HG02884 (cell line): ENCODE measurements at regions not wholly inside any gene's neighbourhood (a gene's known extent, or its start where the extent isn't known, plus 50 kb on each side); places are given as distances from the start of the nearest gene placed in this dataset.
"Not testable (repeated sequence)": the region's sequence is repeated elsewhere in the genome, so short reads cannot be mapped to it uniquely, and the experiment has no call there.

ENCODE experiments used
- ATAC-seq: cut with Tn5 transposase; IDR thresholded peaks from one replicate; pipeline ENCODE4 v1.9.1; 2021; ENCODE audit warnings: mild to moderate bottlenecking, moderate library complexity; ENCODE audit not compliant: unreplicated experiment

DNA sequence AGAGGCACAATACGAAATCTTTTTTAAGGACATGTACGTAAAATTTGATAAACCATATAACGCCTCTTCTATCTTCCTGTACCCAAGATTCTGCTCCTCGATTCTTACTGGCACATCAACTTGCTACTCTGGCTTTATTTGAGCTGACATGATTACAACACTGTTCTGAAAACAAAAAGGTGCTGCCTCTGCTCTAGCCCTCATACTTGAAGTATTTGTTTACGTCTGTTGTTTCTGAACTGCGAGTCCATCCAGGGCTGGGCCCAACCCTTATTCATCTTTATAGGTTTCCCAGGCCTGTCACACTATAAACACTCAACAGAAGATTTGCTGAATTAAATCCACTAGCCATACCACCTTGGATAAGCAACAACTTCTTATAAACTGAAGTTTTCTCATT is 96.2 kb upstream of the SVIL start:
- no peak for ATAC-seq

DNA sequence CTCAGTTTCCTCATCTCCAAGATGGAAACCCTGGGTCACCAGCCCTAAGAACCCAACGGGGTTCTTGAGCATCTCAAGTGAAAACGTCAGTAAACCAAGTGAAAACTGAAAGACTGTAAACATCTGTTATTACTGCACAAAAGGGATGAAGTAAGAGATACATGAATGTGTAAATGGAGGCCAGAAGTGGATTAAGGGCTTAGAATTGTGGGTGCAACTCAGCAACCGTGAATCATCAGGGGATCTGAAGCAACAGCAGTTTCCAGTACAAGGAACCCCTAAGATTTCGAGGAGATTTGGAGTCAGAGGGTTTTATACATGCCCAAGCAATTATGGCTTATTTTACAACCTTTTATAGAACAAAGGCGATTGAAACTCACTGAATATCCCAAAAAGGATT is 95.7 kb upstream of the SVIL start:
- no peak for ATAC-seq

DNA sequence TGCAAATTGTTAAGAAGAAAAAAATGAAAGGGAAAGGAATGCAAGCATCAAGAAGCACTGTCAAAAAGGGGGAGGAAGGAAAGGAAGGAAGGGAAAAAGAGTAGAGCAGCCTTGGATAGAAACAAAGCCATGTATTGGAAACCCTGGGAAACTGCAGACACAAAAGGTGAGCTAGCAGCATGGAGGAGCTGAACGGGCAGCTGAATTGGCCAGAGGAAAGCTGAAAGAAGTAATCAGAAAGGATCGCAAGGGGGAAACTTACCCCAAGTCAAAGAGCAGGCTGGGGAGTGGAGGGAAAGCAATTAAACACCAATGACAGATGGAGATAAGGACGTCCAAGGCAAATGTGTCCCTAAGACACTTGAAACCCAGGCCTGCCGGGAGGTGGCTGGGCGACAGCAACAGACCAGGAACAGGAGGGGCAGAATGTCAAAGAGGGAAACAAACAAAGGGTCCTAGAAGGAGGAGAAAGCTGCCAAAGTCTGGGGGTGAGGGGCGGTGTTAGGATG is 93.8 kb upstream of the SVIL start:
- no peak for ATAC-seq

DNA sequence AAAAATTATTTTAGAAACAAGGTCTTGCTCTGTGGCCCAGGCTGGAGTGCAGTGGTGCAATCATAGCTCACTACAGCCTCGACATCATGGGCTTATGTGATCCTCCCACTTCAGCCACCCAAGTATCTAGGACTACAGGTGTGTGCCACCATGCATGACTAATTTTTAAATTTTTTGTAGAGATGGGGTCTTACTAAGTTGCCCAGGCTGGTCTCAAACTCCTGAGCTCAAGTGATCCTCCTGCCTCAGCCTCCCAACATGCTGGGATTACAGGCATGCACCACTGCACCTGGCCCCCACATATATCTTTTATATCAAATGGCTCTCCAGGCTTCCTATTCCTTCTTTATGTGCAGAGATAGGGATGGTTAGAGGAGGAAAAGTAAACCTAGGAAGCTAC is 91.2 kb upstream of the SVIL start:
- not testable (repeated sequence) for ATAC-seq

DNA sequence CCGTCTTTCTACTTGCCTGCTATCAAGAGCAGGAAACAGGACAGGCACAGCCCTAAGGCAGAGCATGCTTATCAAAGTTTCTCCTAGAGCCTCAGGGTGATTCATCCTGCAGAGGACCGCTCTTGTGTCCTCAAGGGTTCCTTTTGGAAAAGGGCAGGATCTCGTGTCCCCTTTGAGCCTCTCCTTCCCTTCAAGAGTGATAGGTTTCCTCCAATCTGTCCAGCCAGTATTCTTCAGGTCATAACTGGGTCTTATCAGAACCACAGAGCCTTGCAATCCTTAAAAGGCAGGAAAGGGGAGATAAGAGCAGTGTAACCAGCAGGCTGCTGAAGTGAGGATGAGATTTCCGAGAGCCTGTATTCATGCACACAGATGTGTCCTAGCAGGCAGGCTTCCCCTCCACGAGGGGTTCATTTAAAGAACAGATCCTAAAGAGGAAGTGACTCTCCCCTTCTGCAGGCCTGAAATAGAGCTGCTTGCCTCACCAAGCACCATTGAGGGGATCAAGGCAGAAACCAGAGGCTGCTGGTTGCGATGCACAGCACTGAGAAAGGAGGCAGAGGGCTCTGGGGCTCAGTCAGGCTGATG is 90.5 kb upstream of the SVIL start:
- no peak for ATAC-seq

DNA sequence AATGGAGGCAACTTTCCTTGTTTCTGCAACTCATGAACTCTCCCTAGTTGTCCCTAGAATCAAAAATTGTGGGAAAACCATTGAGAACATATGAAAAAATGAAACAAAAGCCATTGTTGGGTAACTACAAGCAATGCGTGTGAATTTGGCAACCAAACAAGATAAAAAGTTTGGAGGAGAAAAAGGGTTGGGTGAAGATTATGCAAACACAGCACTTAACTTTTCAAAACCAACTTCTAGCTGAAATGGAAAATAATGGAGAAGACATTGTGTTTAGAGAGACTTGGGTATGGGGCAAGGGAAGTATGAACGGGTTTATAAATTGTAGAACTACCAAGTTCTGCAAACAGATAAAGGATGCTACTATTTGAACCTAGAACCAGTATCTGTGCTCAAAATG is 89.0 kb upstream of the SVIL start:
- ATAC-seq, result no peak

DNA sequence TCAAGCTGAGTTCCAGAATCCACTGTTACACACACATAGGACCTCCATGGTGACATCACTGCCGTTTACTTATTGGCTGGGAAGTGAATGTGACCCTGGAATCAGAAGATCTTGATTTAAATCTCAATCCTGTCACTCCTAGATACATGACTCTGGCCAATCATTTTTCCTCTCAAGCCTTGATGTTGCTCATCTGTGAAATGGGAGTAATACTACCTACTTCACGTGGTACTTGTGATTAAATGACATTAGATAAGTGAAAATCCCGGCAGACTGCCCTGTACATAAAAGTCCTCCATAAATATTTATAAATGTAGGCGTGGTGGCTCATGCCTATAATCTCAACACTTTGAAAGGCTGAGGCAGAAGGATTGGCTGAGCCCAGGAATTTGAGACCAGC is 88.0 kb upstream of the SVIL start:
- no peak for ATAC-seq

DNA sequence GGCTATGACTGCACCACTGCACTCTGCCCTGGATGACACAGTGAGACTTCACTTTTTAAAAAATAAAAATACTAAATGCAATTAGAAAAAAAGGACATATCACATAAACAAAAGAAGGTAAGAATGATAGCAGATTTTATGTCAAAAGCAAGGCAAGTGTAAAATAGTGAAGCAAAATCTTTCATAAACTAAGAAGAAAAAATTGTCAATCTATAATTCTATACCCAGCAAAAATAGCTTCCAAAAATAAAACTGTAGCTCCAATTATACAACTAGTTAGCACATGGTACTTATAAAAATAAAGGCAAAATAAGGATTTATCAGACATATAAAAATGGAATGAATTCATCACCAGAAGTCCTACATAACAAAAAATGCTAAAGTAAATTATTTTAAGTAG is 85.4 kb upstream of the SVIL start:
- no peak for ATAC-seq

DNA sequence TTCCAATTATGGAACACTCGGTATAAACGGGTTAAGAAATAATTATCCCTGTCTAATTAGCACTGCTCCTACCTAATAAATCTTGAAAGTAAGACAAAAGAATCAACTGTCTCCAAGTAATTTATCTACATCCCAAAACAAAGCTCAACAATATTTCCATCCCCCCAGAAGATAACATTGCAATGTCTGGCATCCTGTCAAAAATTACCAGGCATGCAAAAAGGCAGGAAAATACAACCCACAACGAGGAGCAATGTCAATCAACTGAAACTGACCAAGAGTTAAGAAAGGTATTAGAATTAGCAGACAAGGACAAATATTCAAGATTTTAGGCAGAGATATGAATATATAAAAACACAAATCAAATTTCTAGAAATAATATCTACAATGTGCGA is 84.5 kb upstream of the SVIL start:
- ATAC-seq, result no peak

DNA sequence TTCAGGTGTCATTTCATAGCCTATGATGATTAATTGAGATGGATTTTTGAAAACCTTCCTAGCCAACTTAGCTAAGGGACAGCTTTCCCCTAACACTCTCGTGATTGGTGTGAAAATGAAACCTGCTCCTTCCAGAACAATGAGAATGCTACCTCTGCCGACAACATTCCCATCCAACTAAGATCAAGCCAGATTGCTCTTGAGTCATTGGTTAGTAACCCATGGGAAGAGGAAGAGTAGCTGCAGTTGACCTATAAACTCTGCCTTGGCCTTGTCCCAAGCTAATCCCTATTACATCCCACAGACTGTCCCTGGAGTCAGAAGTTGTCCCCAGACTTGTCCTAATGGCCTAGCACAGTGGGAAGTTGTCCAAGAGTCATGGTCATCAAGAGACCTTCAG is 80.5 kb upstream of the SVIL start:
- no peak for ATAC-seq

DNA sequence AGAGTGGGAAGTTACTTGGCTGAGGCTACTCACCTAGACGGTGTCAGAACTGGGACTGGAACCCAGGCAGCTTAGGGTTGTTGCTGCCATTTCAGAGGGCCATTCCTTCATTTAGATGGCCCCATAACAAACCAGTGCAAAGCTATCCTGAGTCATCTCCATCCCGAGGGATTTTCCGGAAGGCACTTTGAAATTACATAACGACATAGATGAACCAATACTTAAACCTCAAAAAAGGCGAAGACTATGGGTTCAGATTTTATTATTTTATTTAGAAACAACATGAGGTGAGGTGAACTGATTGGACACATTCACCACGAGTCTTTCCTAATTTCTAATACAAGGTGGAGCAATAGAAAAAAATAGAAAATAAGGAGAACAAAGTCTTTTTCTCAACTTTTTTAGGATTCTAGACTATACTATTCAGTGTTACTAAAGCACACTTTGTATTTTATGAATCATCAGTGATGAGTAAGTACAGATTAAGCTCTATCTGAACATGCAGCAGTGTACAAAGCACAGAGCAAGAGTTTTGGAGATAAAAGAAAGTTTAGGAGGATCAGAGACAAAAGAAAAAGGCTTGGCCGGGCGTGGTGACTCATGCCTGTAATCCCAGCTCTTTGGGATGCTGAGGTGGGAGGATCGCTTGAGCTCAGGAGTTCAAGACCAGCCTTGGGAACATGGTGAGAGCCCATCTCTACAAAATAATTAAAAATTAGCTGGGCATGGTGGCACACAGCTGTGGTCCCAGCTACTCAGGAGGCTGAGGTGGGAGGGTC is 79.5 kb upstream of the SVIL start:
- ATAC-seq, result no peak

DNA sequence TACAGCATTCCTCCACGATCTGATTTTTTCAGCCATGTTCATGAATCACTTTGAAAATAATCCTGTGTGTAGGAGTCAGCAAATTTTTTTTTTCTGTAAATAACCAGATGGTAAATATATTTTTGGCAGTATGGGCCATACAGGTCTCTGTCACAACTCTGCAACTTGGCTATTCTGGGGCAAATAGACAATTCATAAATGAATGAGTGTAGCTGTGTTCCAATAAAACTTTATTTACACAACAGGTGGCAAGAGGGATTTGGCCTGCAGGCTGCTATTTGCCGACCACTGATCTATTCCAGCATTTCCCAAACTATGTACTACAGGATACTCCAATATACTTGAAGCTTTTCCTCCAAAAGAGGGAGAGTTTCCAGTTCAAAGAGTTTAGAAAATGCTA is 78.7 kb upstream of the SVIL start:
- no peak for ATAC-seq

DNA sequence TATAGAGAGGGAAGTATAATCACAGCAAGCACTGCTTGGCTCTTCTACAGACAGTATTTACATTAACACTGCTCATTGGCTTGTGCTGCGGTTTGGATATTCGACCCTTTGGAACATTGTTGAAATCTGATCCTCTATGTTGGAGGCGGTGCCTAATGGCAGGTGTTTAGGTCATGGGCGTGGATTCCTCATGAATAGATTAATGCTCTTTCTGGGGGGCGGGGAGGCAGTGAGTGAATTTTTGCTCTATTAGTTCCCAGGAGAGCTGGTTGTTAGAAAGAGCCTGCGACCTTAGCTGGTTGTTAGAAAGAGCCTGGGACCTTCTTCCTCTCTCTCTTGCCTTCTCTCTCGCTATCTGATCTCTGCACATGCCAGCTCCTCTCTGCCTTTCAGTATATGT is 77.3 kb upstream of the SVIL start:
- ATAC-seq, result no peak

DNA sequence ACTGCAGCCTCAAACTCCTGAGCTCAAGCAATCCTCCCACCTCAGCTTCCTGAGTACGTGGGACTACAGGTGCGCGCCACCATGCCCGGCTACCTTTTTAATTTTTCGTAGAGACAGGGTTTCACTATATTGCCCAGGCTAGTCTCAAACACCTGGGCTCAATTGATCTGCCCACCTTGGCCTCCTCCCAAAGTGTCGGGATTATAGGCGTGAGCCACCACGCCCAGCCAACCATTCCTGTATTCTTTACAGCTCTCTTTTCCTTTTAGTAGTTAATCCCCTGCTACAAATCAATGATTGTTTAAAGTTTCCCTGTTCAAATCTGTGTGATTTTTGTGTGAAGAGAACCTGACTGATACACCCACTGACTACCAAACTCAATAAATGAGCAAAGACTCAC is 75.4 kb upstream of the SVIL start:
- no peak for ATAC-seq

DNA sequence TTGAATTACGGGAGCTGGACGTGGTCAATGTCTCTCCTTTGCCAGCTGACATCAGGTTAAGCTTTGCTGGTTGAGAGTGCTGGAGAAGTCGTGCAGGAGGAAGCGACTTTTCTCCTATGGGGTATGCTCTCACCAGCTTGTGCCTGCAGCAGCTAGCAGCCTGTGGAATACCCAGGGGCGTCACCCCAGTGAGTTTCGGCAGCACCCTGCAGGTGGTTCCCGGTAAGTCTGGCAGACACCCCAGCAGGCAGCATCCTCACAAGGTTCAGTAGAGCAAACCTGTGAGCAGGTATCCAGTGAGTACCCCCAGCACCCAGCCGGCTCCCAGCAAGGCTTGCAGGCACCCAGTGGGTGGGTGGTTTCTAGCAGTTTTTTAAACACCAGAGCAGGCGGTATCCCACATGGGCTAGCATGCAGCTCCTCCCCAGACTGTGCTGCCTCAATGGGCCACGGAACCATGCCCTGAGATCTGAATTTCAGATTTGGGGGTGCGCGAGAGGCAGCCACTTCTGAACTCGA is 74.8 kb upstream of the SVIL start:
- ATAC-seq, result no peak

DNA sequence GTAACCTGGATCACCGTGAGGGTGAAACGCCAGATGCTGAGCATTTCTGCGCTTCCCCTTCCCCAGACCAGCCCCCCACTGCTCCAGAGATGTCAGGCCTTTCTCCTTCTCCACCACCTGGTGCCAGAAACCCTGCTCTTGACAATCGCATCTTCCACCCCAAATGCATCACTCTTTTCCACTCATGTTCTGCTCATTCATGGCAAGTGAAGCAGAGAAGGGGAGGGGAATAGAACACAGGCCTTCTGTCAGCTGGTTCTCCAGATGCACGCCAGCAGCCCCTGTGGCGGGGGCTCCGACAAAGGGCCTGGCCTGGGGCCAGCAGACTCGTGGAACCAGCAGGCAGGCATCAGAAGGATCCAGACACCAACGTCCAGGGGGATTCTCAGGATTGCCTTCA is 68.5 kb upstream of the SVIL start:
- ATAC-seq, result no peak

DNA sequence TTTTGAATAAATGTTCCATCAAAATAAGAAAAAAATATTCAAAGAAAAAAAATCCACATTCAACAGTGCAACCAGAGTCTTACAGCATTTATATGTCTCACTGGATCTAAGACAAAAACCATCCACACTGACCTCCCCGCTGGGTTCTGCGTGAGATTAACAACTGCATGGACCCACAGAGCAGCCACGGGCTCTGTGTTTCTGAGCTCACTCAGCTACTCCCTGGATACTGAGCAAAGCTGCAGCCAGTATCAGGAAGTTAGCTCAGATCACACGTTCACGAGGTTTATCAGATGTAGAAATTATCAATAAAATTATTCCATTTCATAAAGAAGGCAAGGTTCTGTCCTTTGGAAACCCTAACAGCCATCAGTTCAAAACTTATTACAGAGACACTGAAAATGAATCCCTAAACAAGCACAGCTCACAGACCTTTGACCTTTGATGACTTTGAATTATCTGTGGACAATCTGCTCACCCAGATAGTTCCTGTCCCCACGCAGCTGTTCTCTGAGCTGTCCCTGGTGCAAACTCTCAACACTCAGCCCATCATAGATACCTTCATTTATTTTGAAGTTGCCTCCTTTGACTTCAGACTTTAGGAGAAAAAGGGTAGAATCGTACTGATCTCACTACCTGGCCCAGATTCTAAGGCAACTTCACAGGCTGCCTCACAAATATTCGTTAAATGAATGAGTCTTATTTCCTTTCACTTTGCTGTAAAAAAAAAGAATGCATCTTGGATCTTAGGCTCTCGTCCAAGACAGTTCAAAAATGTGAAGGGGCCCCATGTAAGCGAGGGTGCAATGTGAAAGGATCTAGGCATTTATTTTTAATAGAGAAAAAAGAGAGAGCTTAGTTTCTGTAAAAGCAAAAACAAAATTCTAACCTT is 67.7 kb upstream of the SVIL start:
- ATAC-seq, result no peak

DNA sequence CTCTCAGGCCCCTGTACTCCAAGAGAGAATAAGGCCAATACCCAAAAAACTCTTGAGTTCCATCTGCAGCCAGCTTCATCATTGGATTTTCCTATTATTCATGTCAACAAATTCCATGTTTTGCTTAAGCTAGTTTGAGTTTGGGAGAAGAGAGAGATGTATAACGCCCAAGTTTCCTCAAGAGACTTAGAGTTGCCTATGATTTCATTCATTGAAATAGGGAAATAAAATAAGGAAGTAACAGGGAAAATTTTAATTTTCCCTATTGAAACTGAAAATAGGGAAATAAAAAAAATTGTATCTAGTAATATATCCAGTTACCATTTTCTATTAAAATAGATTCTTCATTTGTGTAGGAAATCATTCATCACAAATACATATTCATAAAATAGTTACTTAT is 66.5 kb upstream of the SVIL start:
- ATAC-seq, result no peak

DNA sequence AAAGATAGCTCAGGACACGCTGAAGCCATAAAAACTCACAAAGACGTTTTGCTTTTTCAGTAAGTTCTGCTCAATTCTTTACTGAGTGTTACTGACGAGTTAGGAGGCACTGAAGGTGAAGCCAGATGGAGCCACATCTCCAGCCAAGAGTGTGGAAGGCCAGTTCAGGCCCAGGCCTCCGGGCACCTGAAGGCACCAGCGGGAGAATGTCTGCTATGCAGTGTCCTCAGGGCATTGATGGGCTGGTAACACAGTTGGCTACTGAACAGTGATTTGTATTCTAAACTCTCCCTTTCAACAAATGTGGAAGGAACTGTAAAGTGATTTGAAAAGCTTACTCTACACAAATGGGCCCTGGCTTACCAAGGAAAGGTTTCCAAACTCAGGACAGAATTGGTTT is 64.8 kb upstream of the SVIL start:
- no peak for ATAC-seq

DNA sequence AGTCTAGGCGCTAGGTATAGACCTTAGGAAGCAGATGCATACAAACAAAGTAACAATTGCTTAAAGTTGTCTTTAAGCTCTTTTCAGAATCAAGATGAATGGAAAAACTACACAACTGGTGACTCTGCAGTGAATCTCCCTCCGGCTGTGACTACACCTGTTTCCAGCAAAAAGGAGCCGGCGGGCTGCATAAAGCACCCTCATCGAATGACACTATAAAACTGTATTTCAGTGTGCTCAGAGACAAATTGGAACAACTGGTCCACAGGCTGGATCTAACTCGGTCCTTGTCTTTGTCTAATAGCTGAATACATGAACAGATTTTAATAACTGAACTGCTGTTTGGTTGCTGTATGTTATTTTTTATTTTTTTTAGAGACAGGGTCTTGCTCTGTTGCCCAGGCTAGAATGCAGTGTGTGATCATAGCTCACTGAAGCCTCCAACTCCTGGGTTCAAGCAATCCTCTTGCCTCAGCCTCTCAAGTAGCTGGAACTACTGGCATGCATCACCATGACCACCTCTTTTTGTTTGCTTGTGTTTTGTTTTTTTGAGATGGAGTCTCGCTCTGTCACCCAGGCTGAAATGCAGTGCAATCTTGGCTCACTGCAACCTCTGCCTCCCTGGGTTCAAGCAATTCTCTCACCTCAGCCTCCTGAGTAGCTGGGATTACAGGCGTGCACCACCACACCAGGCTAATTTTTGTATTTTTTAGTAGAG is 64.2 kb upstream of the SVIL start:
- no peak for ATAC-seq

DNA sequence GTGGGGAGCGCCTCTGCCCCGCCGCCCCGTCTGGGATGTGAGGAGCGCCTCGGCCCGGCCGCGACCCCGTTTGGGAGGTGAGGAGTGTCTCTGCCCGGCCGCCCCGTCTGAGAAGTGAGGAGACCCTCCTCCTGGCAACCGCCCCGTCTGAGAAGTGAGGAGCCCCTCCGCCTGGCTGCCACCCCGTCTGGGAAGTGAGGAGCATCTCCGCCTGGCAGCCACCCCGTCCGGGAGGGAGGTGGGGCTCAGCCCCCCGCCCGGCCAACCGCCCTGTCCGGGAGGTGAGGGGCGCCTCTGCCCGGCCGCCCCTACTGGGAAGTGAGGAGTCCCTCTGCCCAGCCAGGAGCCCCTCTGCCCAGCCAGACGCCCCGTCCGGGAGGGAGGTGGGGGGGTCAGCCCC is 61.8 kb upstream of the SVIL start:
- not testable (repeated sequence) for ATAC-seq
